Lower leg skin (tissue), 4 donors: ENCODE measurements at regions not wholly inside any gene's neighbourhood (a gene's known extent, or its start where the extent isn't known, plus 50 kb on each side); places are given as distances from the start of the nearest gene placed in this dataset.
A peak's percentile ranks its signal among the peaks of the same experiment; 100 is the strongest.
"Not testable (repeated sequence)": the region's sequence is repeated elsewhere in the genome, so short reads cannot be mapped to it uniquely, and the experiment has no call there.

Source experiments
- DNase-seq, 2 donors: peaks; one replicate each; pipeline ENCODE4 v3.0.0-alpha.2; 2019; ENCODE audit warnings: low spot score in 2 of 2
- H3K4me3 ChIP-seq: fragments of 200-600 bp; sonication (generic); 2 replicates; pipeline ENCODE4 v1.5.1; 2017; ENCODE audit warnings: mild to moderate bottlenecking, low read depth; ENCODE audit not compliant: poor library complexity, severe bottlenecking
- POLR2A ChIP-seq, 2 donors: fragments of 450-650 bp; IDR thresholded peaks; one replicate each; pipeline ENCODE4 v1.6.1; 2016 to 2017; ENCODE audit warnings: antibody characterized with exemption in 2 of 2, mild to moderate bottlenecking in 1 of 2, moderate library complexity in 1 of 2
- whole genome bisulfite sequencing, 2 donors: methylation state at CpG; one replicate each; pipeline ENCODE4 v1.1.5; 2018; 5-methylcytosine and 5-hydroxymethylcytosine counted together
- intact Hi-C: fragments of 100-400 bp; cut with DNase I; formaldehyde crosslinking; loops from one replicate; pipeline ENCODE4 v1.15.0; 2023; ENCODE audit warnings: low total_unique reads
- TF ChIP-seq, protein P1 (sequence below), 3 donors: fragments of 450-650 bp; IDR thresholded peaks; one replicate each; pipeline ENCODE4 v1.5.1; 2016; ENCODE audit warnings: antibody characterized with exemption in 3 of 3, mild to moderate bottlenecking in 3 of 3, moderate library complexity in 2 of 3

DNA sequence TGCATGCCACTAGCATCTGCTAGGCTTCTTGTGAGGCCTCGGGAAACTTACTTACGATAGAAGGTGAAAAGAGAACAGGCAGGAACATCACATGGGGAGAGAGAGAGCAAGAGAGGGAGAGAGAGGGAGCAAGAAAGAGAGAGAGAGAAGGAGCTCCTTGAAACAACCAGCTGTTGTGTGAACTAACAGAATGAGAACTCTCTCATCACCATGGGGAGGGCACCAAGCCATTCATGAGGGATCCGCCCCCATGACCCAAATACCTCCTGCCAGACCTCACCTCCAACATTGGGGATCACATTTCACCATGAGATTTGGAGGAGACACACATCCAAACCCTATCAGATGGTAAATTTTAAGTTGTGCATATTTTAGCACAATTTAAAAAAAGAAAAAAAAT, 1217.2 kb downstream of the TYW1 start:
- no peak overlapping the region for H3K4me3 ChIP-seq
- intact Hi-C loops, result no loop called here
- no peak for TF ChIP-seq POLR2A (IDR thresholded peaks at IDR 0.05)
- TF ChIP-seq, protein P1, sequence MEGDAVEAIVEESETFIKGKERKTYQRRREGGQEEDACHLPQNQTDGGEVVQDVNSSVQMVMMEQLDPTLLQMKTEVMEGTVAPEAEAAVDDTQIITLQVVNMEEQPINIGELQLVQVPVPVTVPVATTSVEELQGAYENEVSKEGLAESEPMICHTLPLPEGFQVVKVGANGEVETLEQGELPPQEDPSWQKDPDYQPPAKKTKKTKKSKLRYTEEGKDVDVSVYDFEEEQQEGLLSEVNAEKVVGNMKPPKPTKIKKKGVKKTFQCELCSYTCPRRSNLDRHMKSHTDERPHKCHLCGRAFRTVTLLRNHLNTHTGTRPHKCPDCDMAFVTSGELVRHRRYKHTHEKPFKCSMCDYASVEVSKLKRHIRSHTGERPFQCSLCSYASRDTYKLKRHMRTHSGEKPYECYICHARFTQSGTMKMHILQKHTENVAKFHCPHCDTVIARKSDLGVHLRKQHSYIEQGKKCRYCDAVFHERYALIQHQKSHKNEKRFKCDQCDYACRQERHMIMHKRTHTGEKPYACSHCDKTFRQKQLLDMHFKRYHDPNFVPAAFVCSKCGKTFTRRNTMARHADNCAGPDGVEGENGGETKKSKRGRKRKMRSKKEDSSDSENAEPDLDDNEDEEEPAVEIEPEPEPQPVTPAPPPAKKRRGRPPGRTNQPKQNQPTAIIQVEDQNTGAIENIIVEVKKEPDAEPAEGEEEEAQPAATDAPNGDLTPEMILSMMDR (IDR thresholded peaks at IDR 0.05), result no peak
- DNase-seq, result peak in 1 of 2 donors; percentile 21
- WGBS, 2 donors, result 83 to 93% methylated on average over 3 of the region's 3 CpGs

DNA sequence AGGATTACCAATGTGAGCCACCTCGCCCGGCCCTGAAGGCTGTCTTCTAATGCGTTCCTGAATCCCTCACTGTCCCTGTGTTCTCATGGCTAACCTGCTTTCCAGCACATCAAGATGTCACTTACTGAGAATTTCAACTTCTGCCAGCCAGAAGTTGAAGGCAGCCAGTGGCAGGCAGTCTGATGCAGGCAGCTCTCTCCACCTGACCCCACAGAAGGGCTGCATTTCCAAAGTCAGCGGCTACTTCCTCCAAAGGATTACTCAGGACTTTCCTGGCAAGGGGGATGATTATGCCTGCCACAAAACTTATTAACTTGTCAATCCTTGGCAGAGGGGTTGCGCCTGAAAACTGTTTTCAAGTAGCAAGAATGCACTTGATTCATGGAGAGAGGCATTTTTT, 1219.4 kb downstream of the TYW1 start:
- WGBS, 2 donors, result 27 to 37% methylated on average over 5 of the region's 5 CpGs
- intact Hi-C loops, result no loop called here
- TF ChIP-seq POLR2A (IDR thresholded peaks at IDR 0.05), result no peak
- TF ChIP-seq, protein P1 (IDR thresholded peaks at IDR 0.05), result no peak

DNA sequence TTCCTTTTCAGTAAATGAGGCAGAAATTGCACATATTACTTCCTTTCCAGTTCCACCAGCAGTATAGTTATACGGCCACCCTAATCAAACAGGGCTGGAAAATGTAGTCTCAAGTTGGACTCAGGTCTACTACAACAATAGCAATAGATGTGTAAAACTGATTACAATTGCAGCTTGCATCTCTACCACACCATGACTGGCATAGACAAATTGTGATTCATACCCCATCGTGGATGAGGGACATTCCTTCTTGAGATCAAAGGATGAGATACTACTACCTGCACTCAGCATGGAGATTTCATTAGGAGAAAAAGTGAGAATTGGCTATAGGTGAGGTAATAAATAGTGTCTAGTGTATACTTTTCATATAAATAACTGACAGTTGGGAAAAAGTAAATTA, 1220.8 kb downstream of the TYW1 start:
- H3K4me3 ChIP-seq, result no peak overlapping the region
- WGBS, 2 donors, result 58 to 64% methylated on average over 2 of the region's 2 CpGs
- intact Hi-C loops, result no loop called here
- no peak for DNase-seq
- TF ChIP-seq, protein P1 (IDR thresholded peaks at IDR 0.05), result no peak
- TF ChIP-seq POLR2A (IDR thresholded peaks at IDR 0.05), result no peak

More for the DNA sequence above, 1219.4 kb downstream of the TYW1 start:
- DNase-seq, result peak in 1 of 2 donors; percentile 60
- no peak overlapping the region for H3K4me3 ChIP-seq

DNA sequence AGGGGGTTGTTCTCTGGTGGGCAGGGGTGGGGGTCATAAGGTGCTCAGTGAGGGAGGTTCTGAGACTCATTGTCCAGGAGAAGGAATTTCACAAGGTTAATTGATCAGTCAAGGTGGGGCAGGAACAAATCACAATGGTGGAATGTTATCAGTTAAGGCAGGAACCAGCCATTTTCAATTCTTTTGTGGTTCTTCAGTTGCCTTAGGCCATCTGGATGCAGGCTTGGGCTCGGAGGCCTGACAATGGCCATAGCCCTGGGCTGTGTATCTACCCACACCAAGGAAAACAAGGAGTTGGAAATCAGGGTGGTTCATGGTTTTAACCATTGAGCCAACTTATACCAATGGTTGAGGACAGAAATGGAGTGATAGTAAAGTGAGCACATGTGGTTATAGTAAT, 1221.8 kb downstream of the TYW1 start:
- no peak for TF ChIP-seq POLR2A (IDR thresholded peaks at IDR 0.05)
- WGBS, 2 donors, result 57 to 71% methylated on average over 1 of the region's 1 CpG
- intact Hi-C loops, result no loop called here
- H3K4me3 ChIP-seq, result no peak overlapping the region
- DNase-seq, result no peak

DNA sequence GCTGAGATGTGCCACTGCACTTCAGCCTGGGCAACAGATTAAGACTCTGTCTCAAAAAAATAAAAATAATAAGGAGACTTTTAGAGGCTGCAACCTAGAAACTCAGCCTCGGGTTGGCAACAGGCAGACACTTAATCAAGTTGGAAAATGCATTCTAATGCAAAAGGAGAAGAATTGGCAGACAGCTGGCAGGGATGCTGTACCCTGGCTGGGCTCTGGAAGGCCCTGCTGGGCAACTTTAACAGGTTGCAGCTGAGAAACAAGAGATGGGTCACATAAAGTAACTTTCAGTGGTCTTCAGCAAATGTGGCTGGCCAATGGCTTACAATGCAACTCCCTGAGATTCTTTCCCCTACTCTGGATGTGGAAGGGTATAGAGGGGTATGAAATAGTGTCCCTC, 1225.7 kb downstream of the TYW1 start:
- WGBS, 2 donors, result 83 to 93% methylated on average over 1 of the region's 1 CpG
- DNase-seq, result no peak
- H3K4me3 ChIP-seq, result no peak overlapping the region
- TF ChIP-seq POLR2A (IDR thresholded peaks at IDR 0.05), result no peak
- TF ChIP-seq, protein P1 (IDR thresholded peaks at IDR 0.05), result no peak
- intact Hi-C loops, result no loop called here

DNA sequence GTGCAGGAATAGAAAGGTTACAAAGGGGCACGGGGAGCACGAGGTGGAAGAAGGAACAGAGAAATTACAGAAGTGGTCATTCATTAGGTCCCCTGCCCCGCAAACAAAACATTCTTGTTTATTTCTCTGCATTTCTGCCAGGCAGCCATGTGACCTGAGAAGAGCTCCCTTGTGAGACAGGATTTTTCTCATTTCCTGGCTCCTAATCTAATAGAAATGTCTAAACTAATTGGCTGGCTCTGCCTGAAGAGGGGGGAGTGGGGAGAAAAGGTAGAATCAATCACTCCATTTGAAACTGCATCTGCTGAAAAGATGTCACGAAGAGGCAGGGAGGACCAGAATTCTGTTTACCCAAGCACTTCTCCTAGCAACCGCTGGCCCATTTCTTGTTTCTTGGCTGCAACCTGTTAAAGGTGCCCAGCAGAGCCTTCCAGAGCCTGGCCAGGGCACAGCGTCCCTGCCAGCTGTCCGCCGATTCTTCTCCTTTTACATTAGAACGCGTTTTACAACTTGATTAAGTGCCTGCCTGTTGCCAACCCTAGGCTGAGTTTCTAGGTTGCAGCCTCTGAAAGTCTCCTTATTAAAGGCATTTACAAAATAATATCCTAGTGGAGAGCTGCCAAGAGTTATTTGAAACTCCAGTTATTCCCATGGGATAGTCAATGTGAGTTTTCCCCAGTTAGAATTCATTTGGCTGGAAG, 1227.6 kb downstream of the TYW1 start:
- DNase-seq, result peak in 1 of 2 donors; percentile 40
- intact Hi-C loops, result no loop called here
- 25 to 26% methylated on average over 10 of the region's 10 CpGs for WGBS, 2 donors
- TF ChIP-seq POLR2A (IDR thresholded peaks at IDR 0.05), result no peak
- TF ChIP-seq, protein P1 (IDR thresholded peaks at IDR 0.05), result no peak
- H3K4me3 ChIP-seq, result no peak overlapping the region

DNA sequence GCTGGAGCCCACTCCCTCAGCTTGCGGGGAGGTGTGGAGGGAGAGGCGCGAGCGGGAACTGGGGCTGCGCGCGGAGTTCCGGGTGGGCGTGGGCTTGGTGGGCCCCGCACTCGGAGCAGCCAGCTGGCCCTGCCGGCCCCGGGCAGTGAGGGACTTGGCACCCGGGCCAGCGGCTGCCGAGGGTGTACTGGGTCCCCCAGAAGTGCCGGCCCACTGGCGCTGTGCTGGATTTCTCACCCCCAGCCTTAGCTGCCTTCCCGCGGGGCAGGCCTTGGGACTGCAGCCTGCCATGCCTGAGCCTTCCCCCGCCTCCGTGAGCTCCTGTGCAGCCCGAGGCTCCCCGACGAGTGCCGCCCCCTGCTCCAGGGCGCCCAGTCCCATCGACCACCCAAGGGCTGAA, 1234.4 kb downstream of the TYW1 start:
- 82 to 88% methylated on average over 8 to 15 of the region's 28 CpGs for WGBS, 2 donors
- DNase-seq, intact Hi-C loops, H3K4me3 ChIP-seq: not testable (repeated sequence)
